H9 (cell line): ENCODE measurements at regions not wholly inside any gene's neighbourhood (a gene's known extent, or its start where the extent isn't known, plus 50 kb on each side); places are given as distances from the start of the nearest gene placed in this dataset.

Experiments used
- DNase-seq: peaks from one replicate; pipeline ENCODE4 v3.0.0-alpha.2; 2017
- H2AFZ ChIP-seq: one replicate; pipeline ENCODE4 v1.6.1; 2013; ENCODE audit warnings: mild to moderate bottlenecking, low read length, control low read depth, moderate library complexity
- H2AK5ac ChIP-seq: 2 replicates; pipeline ENCODE4 v1.6.1; 2013; ENCODE audit warnings: low read length, control low read depth, mixed read lengths; ENCODE audit not compliant: insufficient read length
- H2BK120ac ChIP-seq: one replicate; pipeline ENCODE4 v1.6.1; 2013; ENCODE audit warnings: low read depth, mild to moderate bottlenecking, low read length, control low read depth, inconsistent platforms; ENCODE audit not compliant: poor library complexity, severe bottlenecking
- H2BK12ac ChIP-seq: 2 replicates; pipeline ENCODE4 v1.6.1; 2013; ENCODE audit warnings: low read length, control low read depth, mixed read lengths, low read depth; ENCODE audit not compliant: insufficient read length
- H2BK15ac ChIP-seq: 2 replicates; pipeline ENCODE4 v1.6.1; 2013; ENCODE audit warnings: low read depth, low read length, control low read depth
- H2BK20ac ChIP-seq: one replicate; pipeline ENCODE4 v1.6.1; 2013; ENCODE audit warnings: low read depth, mild to moderate bottlenecking, low read length, control low read depth, inconsistent platforms; ENCODE audit not compliant: poor library complexity, severe bottlenecking
- H2BK5ac ChIP-seq: 2 replicates; pipeline ENCODE4 v1.6.1; 2013; ENCODE audit warnings: low read length, control low read depth, mixed read lengths; ENCODE audit not compliant: insufficient read length
- H3K14ac ChIP-seq: 2 replicates; pipeline ENCODE4 v1.6.1; 2013; ENCODE audit warnings: low read length, control low read depth; ENCODE audit not compliant: insufficient read depth
- H3K18ac ChIP-seq: 2 replicates; pipeline ENCODE4 v1.6.1; 2013; ENCODE audit warnings: low read depth, mild to moderate bottlenecking, mixed read lengths, low read length, control low read depth; ENCODE audit not compliant: insufficient read length
- H3K23ac ChIP-seq: 2 replicates; pipeline ENCODE4 v1.6.1; 2013; ENCODE audit warnings: low read length, control low read depth, mixed read lengths, low read depth; ENCODE audit not compliant: insufficient read length
- H3K23me2 ChIP-seq: 2 replicates; pipeline ENCODE4 v1.6.1; 2013; ENCODE audit warnings: low read depth, mild to moderate bottlenecking, mixed read lengths, low read length, control low read depth; ENCODE audit not compliant: insufficient read length, poor library complexity, severe bottlenecking
- H3K27ac ChIP-seq: 2 replicates; pipeline ENCODE4 v1.5.1; 2013; ENCODE audit warnings: low read length, control low read depth, mixed read lengths, low read depth; ENCODE audit not compliant: insufficient read length
- H3K27me3 ChIP-seq: 2 replicates; pipeline ENCODE4 v1.6.1; 2013; ENCODE audit warnings: low read length, control low read depth, inconsistent platforms; ENCODE audit not compliant: insufficient read depth
- H3K4ac ChIP-seq: 2 replicates; pipeline ENCODE4 v1.6.1; 2013; ENCODE audit warnings: low read depth, mild to moderate bottlenecking, control low read depth, inconsistent platforms, low read length, moderate library complexity
- H3K4me1 ChIP-seq: 2 replicates; pipeline ENCODE4 v1.6.1; 2013; ENCODE audit warnings: low read length, control low read depth, inconsistent platforms; ENCODE audit not compliant: insufficient read depth
- H3K4me2 ChIP-seq: 2 replicates; pipeline ENCODE4 v1.6.1; 2013; ENCODE audit warnings: low read length, control low read depth, mixed read lengths; ENCODE audit not compliant: insufficient read length, insufficient read depth
- H3K56ac ChIP-seq: 2 replicates; pipeline ENCODE4 v1.6.1; 2013; ENCODE audit warnings: low read depth, mild to moderate bottlenecking, mixed read lengths, low read length, control low read depth; ENCODE audit not compliant: insufficient read length
- H3K79me1 ChIP-seq: 2 replicates; pipeline ENCODE4 v1.6.1; 2013; ENCODE audit warnings: low read depth, mild to moderate bottlenecking, moderate library complexity, low read length, control low read depth, inconsistent platforms; ENCODE audit not compliant: insufficient read depth, poor library complexity, severe bottlenecking
- H3K79me2 ChIP-seq: 2 replicates; pipeline ENCODE4 v1.6.1; 2013; ENCODE audit warnings: low read length, control low read depth, inconsistent platforms; ENCODE audit not compliant: insufficient read depth
- H3K9ac ChIP-seq: 2 replicates; pipeline ENCODE4 v1.6.1; 2013; ENCODE audit warnings: low read length, control low read depth, mixed read lengths; ENCODE audit not compliant: insufficient read length; ENCODE audit errors: extremely low read depth
- H3K9me3 ChIP-seq: one replicate; pipeline ENCODE4 v1.6.1; 2013; ENCODE audit warnings: low read depth, low read length, inconsistent platforms; ENCODE audit not compliant: control insufficient read depth
- H3T11ph ChIP-seq: one replicate; pipeline ENCODE4 v1.6.1; 2013; ENCODE audit warnings: mild to moderate bottlenecking, low read length, control low read depth, inconsistent platforms
- H4K20me1 ChIP-seq: one replicate; pipeline ENCODE4 v1.6.1; 2013; ENCODE audit not compliant: control insufficient read depth, insufficient read length, insufficient read depth
- H4K5ac ChIP-seq: 2 replicates; pipeline ENCODE4 v1.6.1; 2013; ENCODE audit warnings: low read depth, mild to moderate bottlenecking, mixed read lengths, low read length, control low read depth; ENCODE audit not compliant: insufficient read length
- H4K8ac ChIP-seq: replicated peaks from 2 replicates; pipeline ENCODE4 v1.6.1; 2013; ENCODE audit warnings: low read length, control low read depth, mixed read lengths, low read depth; ENCODE audit not compliant: insufficient read length
- H4K91ac ChIP-seq: 2 replicates; pipeline ENCODE4 v1.6.1; 2013; ENCODE audit warnings: low read depth, mild to moderate bottlenecking, moderate library complexity, mixed read lengths, low read length, control low read depth; ENCODE audit not compliant: insufficient read length
- H3K27ac Mint-ChIP-seq, 3 experiments: 2 replicates in 2 of 3; 3 replicates in 1 of 3; pipeline ENCODE4 v1.8.0; 2020 to 2021; ENCODE audit warnings: mixed read lengths in 3 of 3, mild to moderate bottlenecking in 1 of 3, moderate library complexity in 1 of 3
- H3K27me3 Mint-ChIP-seq: 2 replicates; pipeline ENCODE4 v1.8.0; 2021; ENCODE audit warnings: low read depth, mild to moderate bottlenecking, moderate library complexity, mixed read lengths
- H3K36me3 Mint-ChIP-seq, 3 experiments: 2 replicates in 2 of 3; 3 replicates in 1 of 3; pipeline ENCODE4 v1.8.0; 2020 to 2021; ENCODE audit warnings: low read depth in 3 of 3, mixed read lengths in 3 of 3; ENCODE audit not compliant: insufficient read depth in 1 of 3
- H3K4me1 Mint-ChIP-seq, 2 experiments: 2 replicates each; pipeline ENCODE4 v1.8.0; 2020; ENCODE audit warnings: mixed read lengths in 2 of 2
- H3K4me3 Mint-ChIP-seq, 2 experiments: 2 replicates in 1 of 2; 3 replicates in 1 of 2; pipeline ENCODE4 v1.8.0; 2020 to 2021; ENCODE audit warnings: mild to moderate bottlenecking in 2 of 2, mixed read lengths in 2 of 2, moderate library complexity in 1 of 2
- H3K9me3 Mint-ChIP-seq, 2 experiments: 2 replicates in 1 of 2; 3 replicates in 1 of 2; pipeline ENCODE4 v1.8.0; 2020; ENCODE audit warnings: mild to moderate bottlenecking in 2 of 2, mixed read lengths in 2 of 2, moderate library complexity in 1 of 2
- WGBS: extraction: QIAGEN DNeasy Blood & Tissue Kit; methylation state at CpG from one replicate; pipeline ENCODE4 v1.1.7; 2013; ENCODE audit warnings: missing lambda C conversion rate, low lambda C conversion rate, mixed read lengths; ENCODE audit not compliant: insufficient read length; ENCODE audit errors: extremely low coverage; 5-methylcytosine and 5-hydroxymethylcytosine counted together
- TF ChIP-seq, protein P1 (sequence below): fragments of 200-600 bp; sonication (generic); conservative IDR thresholded peaks from 3 replicates; pipeline ENCODE4 v1.8.0; 2021; ENCODE audit warnings: antibody characterized with exemption, mild to moderate bottlenecking

DNA sequence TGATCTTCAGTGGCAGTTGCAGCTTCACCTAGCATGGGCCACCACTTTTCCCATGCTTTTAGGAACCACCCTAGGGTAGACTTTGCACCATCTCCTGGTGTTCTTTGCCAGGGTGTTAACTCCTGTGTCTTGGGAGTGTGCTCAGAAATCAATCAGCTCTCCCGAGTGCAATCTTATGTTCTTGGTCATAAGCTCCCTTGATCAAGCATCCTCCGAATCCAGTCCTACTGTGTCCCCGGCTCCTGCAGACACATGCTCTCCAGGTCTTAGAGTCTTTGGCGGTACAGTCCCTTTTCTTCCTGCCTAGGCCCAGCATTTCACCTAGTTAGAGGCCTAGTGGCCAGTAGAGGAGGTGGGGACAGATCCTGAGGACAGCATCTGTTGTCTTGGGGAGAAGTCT lies 74.7 kb upstream of the SYN2 start:
- Histone ChIP-seq H3K4me2 (no peak overlapping the region), H3K14ac (no peak overlapping the region), H4K8ac (no peak overlapping the region), H3K27me3 (no peaks in the 10 kb centered on the region), H3K79me1 (no peaks in the 10 kb centered on the region), H3K9me3 (no peaks in the 10 kb centered on the region), H3K27ac (no peak overlapping the region), H3K56ac (no peak overlapping the region), H3K4me1 (0 out of 2 replicates have a peak, but pooled peaks cover 3% of the 10 kb centered on the region), H2BK20ac (no peak overlapping the region), H3K4ac (no peak overlapping the region), H3K23ac (no peak overlapping the region), H2AK5ac (no peak overlapping the region), H3K9ac (no peak overlapping the region), H2AFZ (no peak overlapping the region), H2BK15ac (no peak overlapping the region), H2BK120ac (no peak overlapping the region), H3K23me2 (no peaks in the 10 kb centered on the region), H2BK5ac (no peak overlapping the region), H3K79me2 (no peaks in the 10 kb centered on the region), H3K18ac (no peak overlapping the region), H3T11ph (no peak overlapping the region), H4K5ac (no peak overlapping the region), H2BK12ac (no peak overlapping the region), H4K20me1 (no peaks in the 10 kb centered on the region), H4K91ac (no peak overlapping the region)
- Mint-ChIP-seq H3K4me3 (no peak overlapping the region), H3K36me3 (no peaks in the 10 kb centered on the region), H3K27me3 (no peaks in the 10 kb centered on the region), H3K9me3 (no peaks in the 10 kb centered on the region), H3K27ac (no peak overlapping the region), H3K4me1 (peaks cover 5 to 6% of the 10 kb centered on the region in 2 experiments)
- DNase-seq: peak; percentile 5
- TF ChIP-seq, protein P1, sequence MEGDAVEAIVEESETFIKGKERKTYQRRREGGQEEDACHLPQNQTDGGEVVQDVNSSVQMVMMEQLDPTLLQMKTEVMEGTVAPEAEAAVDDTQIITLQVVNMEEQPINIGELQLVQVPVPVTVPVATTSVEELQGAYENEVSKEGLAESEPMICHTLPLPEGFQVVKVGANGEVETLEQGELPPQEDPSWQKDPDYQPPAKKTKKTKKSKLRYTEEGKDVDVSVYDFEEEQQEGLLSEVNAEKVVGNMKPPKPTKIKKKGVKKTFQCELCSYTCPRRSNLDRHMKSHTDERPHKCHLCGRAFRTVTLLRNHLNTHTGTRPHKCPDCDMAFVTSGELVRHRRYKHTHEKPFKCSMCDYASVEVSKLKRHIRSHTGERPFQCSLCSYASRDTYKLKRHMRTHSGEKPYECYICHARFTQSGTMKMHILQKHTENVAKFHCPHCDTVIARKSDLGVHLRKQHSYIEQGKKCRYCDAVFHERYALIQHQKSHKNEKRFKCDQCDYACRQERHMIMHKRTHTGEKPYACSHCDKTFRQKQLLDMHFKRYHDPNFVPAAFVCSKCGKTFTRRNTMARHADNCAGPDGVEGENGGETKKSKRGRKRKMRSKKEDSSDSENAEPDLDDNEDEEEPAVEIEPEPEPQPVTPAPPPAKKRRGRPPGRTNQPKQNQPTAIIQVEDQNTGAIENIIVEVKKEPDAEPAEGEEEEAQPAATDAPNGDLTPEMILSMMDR: no peak
- no CpG with 5 or more reads among the region's 4 CpGs for WGBS
